ENCODE measurements at regions not wholly inside any gene's neighbourhood (a gene's known extent, or its start where the extent isn't known, plus 50 kb on each side); places are given as distances from the start of the nearest gene placed in this dataset.

- intact Hi-C loops (cut with DNase I, micrococcal nuclease): no loop called here
- no peak overlapping the region for H3K4me3 ChIP-seq
- H3K9me3 ChIP-seq: no peaks in the 10 kb centered on the region
- no peaks in the 10 kb centered on the region for H3K4me1 ChIP-seq (ENCODE audit: low read depth)
- H3K36me3 ChIP-seq (ENCODE audit: low read depth): no peaks in the 10 kb centered on the region
- TF ChIP-seq CTCF (IDR thresholded peaks at IDR 0.05): no peak
- DNase-seq (no peak), ATAC-seq (no peak)
Measured at GRCh38 chrX:43140582-43140981, 362.6 kb upstream of the PPP1R2C start.

GRCh38 chrX:43141885-43142284 lies 363.9 kb upstream of the PPP1R2C start:
- ATAC-seq (no peak), DNase-seq (no peak)
- Histone ChIP-seq H3K4me3 (no peak overlapping the region), H3K36me3 (ENCODE audit: low read depth) (no peaks in the 10 kb centered on the region), H3K4me1 (ENCODE audit: low read depth) (no peaks in the 10 kb centered on the region), H3K9me3 (no peaks in the 10 kb centered on the region)
- intact Hi-C loops (cut with DNase I, micrococcal nuclease): no loop called here
- TF ChIP-seq CTCF (IDR thresholded peaks at IDR 0.05): no peak

GRCh38 chrX:43148305-43148704 lies 370.3 kb upstream of the PPP1R2C start:
- ATAC-seq: no peak
- Histone ChIP-seq H3K9me3 (no peaks in the 10 kb centered on the region), H3K4me3 (no peak overlapping the region), H3K36me3 (ENCODE audit: low read depth) (no peaks in the 10 kb centered on the region), H3K4me1 (ENCODE audit: low read depth) (no peaks in the 10 kb centered on the region)
- no peak for DNase-seq
- intact Hi-C loops (cut with DNase I, micrococcal nuclease): no loop called here
- TF ChIP-seq CTCF (IDR thresholded peaks at IDR 0.05): no peak

- H3K9me3 ChIP-seq: no peaks in the 10 kb centered on the region
- intact Hi-C loops (cut with DNase I, micrococcal nuclease): no loop called here
- no peak for TF ChIP-seq CTCF (IDR thresholded peaks at IDR 0.05)
- H3K36me3 ChIP-seq (ENCODE audit: low read depth): no peaks in the 10 kb centered on the region
- DNase-seq (no peak), ATAC-seq (no peak)
- H3K4me1 ChIP-seq (ENCODE audit: low read depth): no peaks in the 10 kb centered on the region
- H3K4me3 ChIP-seq: no peak overlapping the region
Measured at GRCh38 chrX:43165343-43165920, 387.5 kb upstream of the PPP1R2C start.

GRCh38 chrX:43166874-43167273 lies 388.9 kb upstream of the PPP1R2C start:
- intact Hi-C loops (cut with DNase I, micrococcal nuclease): no loop called here
- ATAC-seq: peak; percentile 89
- no peak for DNase-seq
- Histone ChIP-seq H3K4me1 (ENCODE audit: low read depth) (no peaks in the 10 kb centered on the region), H3K36me3 (ENCODE audit: low read depth) (no peaks in the 10 kb centered on the region), H3K9me3 (no peaks in the 10 kb centered on the region), H3K4me3 (no peak overlapping the region)
- TF ChIP-seq CTCF (IDR thresholded peaks at IDR 0.05): no peak

GRCh38 chrX:43175434-43175833 lies 397.5 kb upstream of the PPP1R2C start:
- Histone ChIP-seq H3K36me3 (ENCODE audit: low read depth) (no peaks in the 10 kb centered on the region), H3K4me1 (ENCODE audit: low read depth) (no peaks in the 10 kb centered on the region), H3K9me3 (no peaks in the 10 kb centered on the region), H3K4me3 (no peak overlapping the region)
- DNase-seq (no peak), ATAC-seq (no peak)
- no peak for TF ChIP-seq CTCF (IDR thresholded peaks at IDR 0.05)
- intact Hi-C loops (cut with DNase I, micrococcal nuclease): no loop called here

Data from mucosa of descending colon (tissue), 3 donors.